Activated CD4-positive, CD25-positive, alpha-beta regulatory T cell (primary cell): ENCODE measurements at regions not wholly inside any gene's neighbourhood (a gene's known extent, or its start where the extent isn't known, plus 50 kb on each side); places are given as distances from the start of the nearest gene placed in this dataset.

Experiments
- DNase-seq, 4 experiments: peaks; one replicate each; lab custom pipeline; 2025; lab: John Stamatoyannopoulos, UW

GRCh38 chr19:29263305-29264135 is 50.6 kb upstream of the UQCRFS1 start:
- DNase-seq: peak in 3 of 4 experiments; percentile 18 to 25 (median 21)

GRCh38 chr19:29264897-29265296 is 51.9 kb upstream of the UQCRFS1 start:
- no peak for DNase-seq

DNA sequence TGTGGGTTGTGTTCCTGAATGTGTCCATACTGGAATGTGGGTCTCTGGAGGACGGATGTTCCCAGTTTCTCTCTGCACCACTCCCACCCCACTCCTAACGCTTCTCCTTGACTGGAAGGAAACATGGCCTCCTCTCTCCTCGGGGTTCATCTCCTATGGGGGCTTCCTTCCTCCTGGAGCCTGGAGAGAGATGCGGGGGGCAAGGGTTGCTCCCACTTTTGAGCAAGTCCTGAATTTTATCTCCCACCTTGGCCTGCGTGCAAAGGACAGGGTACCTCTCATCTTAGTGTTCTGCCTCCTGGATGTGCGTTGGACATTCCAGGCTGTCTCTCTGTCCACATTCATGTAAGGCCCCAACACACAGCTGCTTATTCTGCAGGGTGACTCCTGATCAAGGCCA is 52.5 kb upstream of the UQCRFS1 start:
- no peak for DNase-seq

GRCh38 chr19:29266001-29266400 is 53.0 kb upstream of the UQCRFS1 start:
- DNase-seq: no peak

GRCh38 chr19:29266603-29267002 is 53.7 kb upstream of the UQCRFS1 start:
- DNase-seq: no peak

- DNase-seq: no peak
These were observed 54.8 kb upstream of the UQCRFS1 start for GRCh38 chr19:29267701-29268100.

DNA sequence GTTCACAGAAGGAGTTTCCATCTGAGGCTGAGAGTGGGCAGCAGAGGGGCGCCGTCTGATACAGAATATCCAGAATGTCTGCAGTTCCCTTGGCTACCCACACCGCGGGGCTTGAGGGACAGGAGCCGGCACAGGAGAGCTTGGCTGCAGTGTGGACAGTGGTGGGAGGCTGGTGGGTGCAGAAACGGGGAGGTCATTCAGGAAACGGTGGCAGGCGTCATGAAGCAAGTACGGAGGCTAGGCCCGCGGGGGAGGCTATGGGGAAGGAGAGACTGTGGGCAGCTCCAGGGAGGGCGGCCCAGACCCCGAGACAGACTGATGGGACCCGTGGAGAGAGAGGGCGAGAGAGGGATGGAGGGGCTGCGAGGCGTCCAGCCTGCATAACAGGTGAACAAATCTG is 55.2 kb upstream of the UQCRFS1 start:
- DNase-seq: no peak

DNA sequence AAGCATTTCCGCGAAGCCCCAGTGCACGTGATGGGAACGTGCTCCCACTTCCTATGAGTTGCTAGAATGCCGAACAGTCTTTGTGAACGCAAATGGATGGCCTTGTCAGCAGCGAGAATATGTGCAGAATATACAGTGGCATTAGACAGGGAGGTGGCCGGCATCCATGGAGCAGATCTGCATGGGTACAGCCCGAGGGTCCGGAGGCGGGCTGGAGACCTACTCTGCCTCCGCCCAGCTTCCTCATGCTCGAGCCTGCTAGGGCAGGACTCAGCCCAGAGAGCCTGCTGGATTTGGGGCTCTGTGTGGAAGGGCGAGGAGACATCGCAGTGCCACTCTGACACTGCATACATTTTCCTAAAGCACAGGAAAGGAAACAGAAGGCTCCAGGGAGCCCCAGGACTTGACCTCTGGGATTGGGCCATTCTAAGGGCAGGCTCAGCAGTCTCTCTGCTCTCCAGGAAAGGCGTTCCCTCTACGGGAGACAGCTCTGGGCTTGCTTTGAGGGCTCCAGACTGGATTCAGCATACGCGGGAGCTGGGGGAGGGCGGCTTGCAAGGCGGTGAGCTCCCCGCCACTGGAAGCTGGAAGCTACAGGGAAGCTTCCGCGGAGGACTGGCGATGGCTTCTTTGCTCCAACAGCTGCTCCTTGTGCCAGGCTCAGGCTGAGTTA is 55.9 kb upstream of the UQCRFS1 start:
- DNase-seq: no peak

- no peak for DNase-seq
These were observed 56.7 kb upstream of the UQCRFS1 start for GRCh38 chr19:29269641-29270040.

GRCh38 chr19:29271341-29271740 is 58.4 kb upstream of the UQCRFS1 start:
- DNase-seq: no peak

- no peak for DNase-seq
These were observed 59.0 kb upstream of the UQCRFS1 start for GRCh38 chr19:29271911-29272310.

DNA sequence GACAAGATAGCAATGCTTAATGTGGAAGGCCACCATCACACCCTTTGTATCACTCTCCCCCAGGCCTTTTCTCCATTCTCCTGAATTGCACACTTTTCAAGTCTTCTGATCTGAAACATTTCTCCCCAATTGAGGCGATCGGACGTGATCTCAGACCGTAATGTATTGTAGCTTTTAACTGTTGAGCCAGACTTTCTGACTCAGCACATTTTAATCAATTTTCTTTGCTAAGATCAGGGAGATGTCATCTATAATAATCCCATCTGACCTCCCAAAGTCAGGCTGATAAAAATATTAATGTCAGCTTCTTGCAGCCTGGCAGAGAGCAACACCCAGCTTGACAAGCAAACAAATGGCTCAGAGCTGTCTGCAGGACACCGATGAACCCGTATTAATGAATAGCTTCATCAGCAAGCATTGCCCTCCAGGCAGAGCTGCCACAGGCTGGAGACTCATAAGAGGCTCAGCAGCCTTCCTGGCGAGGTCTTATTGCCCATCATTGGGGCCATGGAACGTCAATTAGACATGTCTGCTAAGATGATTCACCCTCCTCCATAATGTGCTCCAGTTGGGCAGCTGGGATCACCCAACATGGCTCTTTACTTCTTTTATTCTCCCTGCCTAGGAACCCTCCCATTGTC is 60.2 kb upstream of the UQCRFS1 start:
- DNase-seq: no peak

GRCh38 chr19:29275266-29275665 is 62.3 kb upstream of the UQCRFS1 start:
- no peak for DNase-seq

- peak in 2 of 4 experiments; percentile 7 to 10 for DNase-seq
These were observed 64.2 kb upstream of the UQCRFS1 start for GRCh38 chr19:29277102-29277501.

- no peak for DNase-seq
These were observed 65.8 kb upstream of the UQCRFS1 start for GRCh38 chr19:29278716-29279115.

DNA sequence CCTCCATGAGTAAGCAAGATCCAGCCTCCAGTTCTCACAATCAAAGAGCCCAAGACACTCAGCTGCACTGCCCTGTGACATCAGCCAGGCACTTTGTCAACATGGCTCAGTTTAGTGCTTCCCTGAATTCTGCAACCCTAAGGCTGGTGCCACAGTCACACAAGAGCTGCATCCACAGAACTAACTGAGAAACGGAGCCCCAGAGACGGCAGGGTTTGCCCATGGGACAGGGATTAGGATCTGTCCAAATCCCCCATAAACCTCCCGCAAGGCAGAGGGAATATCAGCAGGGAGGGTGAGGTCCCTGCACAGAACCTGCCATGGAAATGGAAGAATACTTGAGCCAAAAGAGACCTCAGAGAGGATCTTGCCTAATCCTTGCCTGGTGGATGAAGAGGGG is 70.4 kb upstream of the UQCRFS1 start:
- no peak for DNase-seq

DNA sequence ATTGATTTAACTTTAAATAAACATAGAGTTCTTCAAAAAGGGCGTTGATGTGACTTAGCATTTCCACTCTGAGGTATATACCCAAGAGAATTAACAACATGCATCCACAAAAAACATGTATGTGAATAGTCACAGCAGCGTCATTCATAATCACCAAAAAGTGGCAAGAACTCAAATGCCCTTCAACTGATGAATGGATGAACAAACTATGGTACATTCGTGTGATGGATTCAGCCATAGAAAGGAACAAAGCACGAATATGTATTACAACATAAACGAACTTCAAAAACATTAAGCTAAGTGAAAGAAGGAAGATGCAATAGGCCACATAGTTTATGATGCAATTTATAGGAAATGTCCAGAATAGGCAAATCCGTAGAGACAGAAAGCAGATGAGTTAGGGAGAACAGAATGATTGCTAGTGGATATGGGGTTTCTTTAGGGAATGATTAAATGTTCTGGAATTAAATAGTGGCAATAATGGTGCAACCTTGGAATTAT is 72.3 kb upstream of the UQCRFS1 start:
- DNase-seq: no peak

DNA sequence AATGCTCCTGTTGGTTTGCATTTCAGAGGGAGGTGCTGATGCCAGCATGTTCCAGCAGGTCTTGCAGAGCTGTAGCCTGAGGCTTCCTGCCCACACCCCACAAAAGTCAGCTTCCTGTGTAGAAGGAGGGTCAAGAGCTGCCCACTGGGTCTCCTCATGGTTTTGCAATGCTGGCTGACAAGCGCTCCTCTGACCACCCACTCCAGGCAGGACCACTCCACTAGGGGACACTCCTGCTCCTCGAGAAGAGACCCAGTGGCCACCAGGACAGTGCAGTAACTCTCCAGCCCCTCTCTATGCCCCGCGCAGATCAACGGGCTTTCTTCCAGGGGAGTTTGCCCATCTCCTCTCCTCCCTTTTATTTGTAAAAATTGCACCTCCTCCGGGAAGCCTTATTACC is 72.9 kb upstream of the UQCRFS1 start:
- DNase-seq: no peak

DNA sequence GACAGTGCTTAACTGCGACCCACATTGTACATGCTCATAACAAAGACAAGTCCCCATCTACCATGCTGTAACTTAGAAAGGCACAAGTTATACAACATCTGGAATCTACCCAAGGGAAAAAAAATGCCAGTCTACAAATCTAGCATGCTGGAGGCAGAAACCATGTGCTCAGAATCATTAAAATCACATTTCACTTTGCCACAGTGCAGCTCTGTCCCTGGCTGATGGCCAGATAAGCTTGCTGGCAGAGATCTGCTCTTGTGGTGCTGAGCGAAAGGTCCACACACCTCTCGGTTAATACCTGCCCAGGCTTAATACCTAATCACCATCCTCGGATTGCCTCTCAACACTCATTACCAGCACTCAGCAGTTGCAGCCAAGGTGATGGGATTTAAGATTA is 74.1 kb upstream of the UQCRFS1 start:
- DNase-seq: no peak

GRCh38 chr19:29288256-29288655 is 75.3 kb upstream of the UQCRFS1 start:
- no peak for DNase-seq

- DNase-seq: no peak
These were observed 76.1 kb upstream of the UQCRFS1 start for GRCh38 chr19:29289020-29289419.

DNA sequence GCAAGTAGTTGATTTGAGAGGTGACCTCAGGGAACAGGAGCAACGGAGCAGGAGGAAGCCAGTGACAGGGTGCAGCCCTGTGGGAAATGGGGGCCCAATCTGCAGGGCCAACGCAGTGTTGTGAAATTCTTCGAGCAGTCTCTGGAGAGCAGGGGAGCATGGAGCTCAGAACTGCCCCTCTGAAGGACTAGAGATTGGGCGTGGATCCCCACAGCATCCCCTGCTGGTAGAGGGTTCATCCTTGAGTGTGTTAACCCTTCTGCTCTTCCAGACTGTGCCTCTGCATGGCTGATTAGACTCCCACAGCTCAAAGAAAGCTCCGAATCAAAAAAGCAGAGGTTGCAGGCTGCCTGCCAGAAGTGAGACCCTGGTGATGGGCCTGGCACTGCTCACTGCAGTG is 77.9 kb upstream of the UQCRFS1 start:
- DNase-seq: no peak

GRCh38 chr19:29292153-29292552 is 79.2 kb upstream of the UQCRFS1 start:
- no peak for DNase-seq
